IMR-90 (cell line): ENCODE measurements at regions not wholly inside any gene's neighbourhood (a gene's known extent, or its start where the extent isn't known, plus 50 kb on each side); places are given as distances from the start of the nearest gene placed in this dataset.

Source experiments
- ATAC-seq: fragments of 200-7000 bp; cut with Tn5 transposase; 2 replicates; pipeline ENCODE4 v1.9.1; 2020; ENCODE audit warnings: low read depth, mild to moderate bottlenecking, moderate library complexity
- BruUV-seq: library from RNA; stranded (reverse); fragments of 400-500 nt; replicated peaks from 2 replicates; lab custom pipeline; 2021; lab: Mats Ljungman, UMichigan
- CTCF ChIA-PET: fragments of 300-600 bp; formaldehyde crosslinking; extraction: SDS; loops from one replicate; lab custom pipeline; 2021; ENCODE audit warnings: antibody characterized with exemption; lab: Yijun Ruan, JAX
- POLR2A ChIA-PET: fragments of 300-600 bp; sonication (Branson Sonifier 250); formaldehyde crosslinking; loops from one replicate; lab custom pipeline; 2022; ENCODE audit warnings: antibody characterized with exemption; ENCODE audit not compliant: unreplicated experiment; lab: Charles Lee
- DNase-seq: peaks from one replicate; pipeline ENCODE4 v3.0.0; 2013
- H2AFZ ChIP-seq: replicated peaks from 2 replicates; pipeline ENCODE3; 2013; ENCODE audit warnings: low read length, mild to moderate bottlenecking; ENCODE audit not compliant: poor library complexity
- H2AK5ac ChIP-seq: 2 replicates; pipeline ENCODE4 v1.6.1; 2013; ENCODE audit warnings: low read depth, low read length, inconsistent platforms
- H2AK9ac ChIP-seq: replicated peaks from 2 replicates; pipeline ENCODE3; 2013; ENCODE audit warnings: mild to moderate bottlenecking, low read depth, low read length, moderate library complexity; ENCODE audit not compliant: poor library complexity
- H2BK120ac ChIP-seq: 2 replicates; pipeline ENCODE4 v1.6.1; 2013; ENCODE audit warnings: low read depth, low read length, inconsistent platforms
- H2BK15ac ChIP-seq: 3 replicates; pipeline ENCODE4 v1.6.1; 2013; ENCODE audit warnings: low read depth, low read length, inconsistent platforms
- H2BK20ac ChIP-seq: 2 replicates; pipeline ENCODE4 v1.6.1; 2013; ENCODE audit warnings: low read depth, mild to moderate bottlenecking, inconsistent platforms, low read length, moderate library complexity
- H2BK5ac ChIP-seq: 2 replicates; pipeline ENCODE4 v1.6.1; 2013; ENCODE audit warnings: mild to moderate bottlenecking, low read depth, low read length, inconsistent platforms; ENCODE audit not compliant: poor library complexity, severe bottlenecking
- H3K14ac ChIP-seq: replicated peaks from 2 replicates; pipeline ENCODE4 v1.6.1; 2013; ENCODE audit warnings: low read depth, low read length, inconsistent platforms
- H3K18ac ChIP-seq: 2 replicates; pipeline ENCODE4 v1.6.1; 2013; ENCODE audit warnings: low read depth, low read length, control low read depth
- H3K23ac ChIP-seq: 2 replicates; pipeline ENCODE4 v1.6.1; 2013; ENCODE audit warnings: low read depth, low read length, inconsistent platforms
- H3K27ac ChIP-seq: 2 replicates; pipeline ENCODE4 v1.5.1; 2013; ENCODE audit warnings: mild to moderate bottlenecking, control low read depth, low read length; ENCODE audit not compliant: insufficient read depth
- H3K27me3 ChIP-seq: 2 replicates; pipeline ENCODE4 v1.6.1; 2013; ENCODE audit warnings: low read length; ENCODE audit not compliant: control insufficient read depth, insufficient read depth
- H3K36me3 ChIP-seq: 2 replicates; pipeline ENCODE4 v1.6.1; 2013; ENCODE audit warnings: low read length, mixed read lengths; ENCODE audit not compliant: control insufficient read depth, insufficient read depth
- H3K4ac ChIP-seq: 2 replicates; pipeline ENCODE4 v1.6.1; 2013; ENCODE audit warnings: low read depth, low read length, inconsistent platforms
- H3K4me1 ChIP-seq: 2 replicates; pipeline ENCODE4 v1.6.1; 2013; ENCODE audit warnings: low read length, mixed read lengths; ENCODE audit not compliant: control insufficient read depth, insufficient read depth
- H3K4me2 ChIP-seq: 2 replicates; pipeline ENCODE4 v1.6.1; 2013; ENCODE audit warnings: low read depth, mild to moderate bottlenecking, control low read depth, low read length, moderate library complexity
- H3K4me3 ChIP-seq: 2 replicates; pipeline ENCODE4 v1.5.1; 2013; ENCODE audit warnings: low read depth, mild to moderate bottlenecking, control low read depth, low read length, moderate library complexity; ENCODE audit not compliant: insufficient read depth
- H3K56ac ChIP-seq: 2 replicates; pipeline ENCODE4 v1.6.1; 2013; ENCODE audit warnings: low read length, inconsistent platforms; ENCODE audit not compliant: insufficient read depth; ENCODE audit errors: extremely low read depth
- H3K79me1 ChIP-seq, 2 experiments: 2 replicates each; pipeline ENCODE4 v1.6.1; 2013; ENCODE audit warnings: low read length in 2 of 2, inconsistent platforms in 1 of 2, low read depth in 1 of 2
- H3K9ac ChIP-seq: 2 replicates; pipeline ENCODE4 v1.6.1; 2013; ENCODE audit warnings: low read depth, low read length, control low read depth
- H3K9me1 ChIP-seq: 2 replicates; pipeline ENCODE4 v1.6.1; 2013; ENCODE audit warnings: low read length, inconsistent platforms; ENCODE audit not compliant: insufficient read depth
- H3K9me3 ChIP-seq: 2 replicates; pipeline ENCODE4 v1.6.1; 2013; ENCODE audit warnings: low read length; ENCODE audit not compliant: control insufficient read depth, insufficient read depth
- H4K20me1 ChIP-seq: 2 replicates; pipeline ENCODE4 v1.6.1; 2013; ENCODE audit warnings: low read length, inconsistent platforms; ENCODE audit not compliant: insufficient read depth
- H4K5ac ChIP-seq: 2 replicates; pipeline ENCODE4 v1.6.1; 2013; ENCODE audit warnings: mild to moderate bottlenecking, low read depth, low read length, control low read depth
- H4K8ac ChIP-seq, 2 experiments: 2 replicates each; pipeline ENCODE4 v1.6.1; 2013; ENCODE audit warnings: low read depth in 2 of 2, low read length in 2 of 2, control low read depth in 1 of 2, inconsistent platforms in 1 of 2
- H4K91ac ChIP-seq: 2 replicates; pipeline ENCODE4 v1.6.1; 2013; ENCODE audit warnings: low read depth, low read length, inconsistent platforms; ENCODE audit not compliant: insufficient read depth
- CEBPB ChIP-seq: IDR thresholded peaks from 2 replicates; pipeline ENCODE4 v1.6.1; 2012; ENCODE audit warnings: low read depth, low read length, improper control_type of control experiment
- CHD1 ChIP-seq: IDR thresholded peaks from 2 replicates; pipeline ENCODE4 v1.6.1; 2012; ENCODE audit warnings: low read depth, low read length, improper control_type of control experiment
- MAFK ChIP-seq: IDR thresholded peaks from 2 replicates; pipeline ENCODE4 v1.6.1; 2012; ENCODE audit warnings: low read depth, low read length, improper control_type of control experiment
- MAZ ChIP-seq: IDR thresholded peaks from 2 replicates; pipeline ENCODE4 v1.6.1; 2012; ENCODE audit warnings: low read depth, mild to moderate bottlenecking, low read length, improper control_type of control experiment, moderate library complexity, borderline replicate concordance
- MXI1 ChIP-seq: IDR thresholded peaks from 2 replicates; pipeline ENCODE4 v1.6.1; 2012; ENCODE audit warnings: low read depth, mild to moderate bottlenecking, low read length, moderate library complexity, borderline replicate concordance
- POLR2A ChIP-seq: IDR thresholded peaks from 2 replicates; pipeline ENCODE4 v1.6.1; 2012; ENCODE audit warnings: mild to moderate bottlenecking, low read depth, low read length
- RAD21 ChIP-seq: IDR thresholded peaks from 2 replicates; pipeline ENCODE4 v1.6.1; 2012; ENCODE audit warnings: low read length, improper control_type of control experiment
- RFX5 ChIP-seq: IDR thresholded peaks from 2 replicates; pipeline ENCODE4 v1.8.0; 2012; ENCODE audit warnings: low read depth, mild to moderate bottlenecking, low read length, moderate library complexity
- SMC3 ChIP-seq: fragments of 150-350 bp; IDR thresholded peaks from 2 replicates; pipeline ENCODE4 v1.6.1; 2016; ENCODE audit warnings: low read depth, mild to moderate bottlenecking, antibody characterized with exemption, low read length, moderate library complexity
- WGBS, 2 experiments: methylation state at CpG; one replicate each; pipeline versions ENCODE4 v1.1.5 to v1.1.7; 2013; ENCODE audit warnings: missing lambda C conversion rate in 2 of 2; ENCODE audit not compliant: insufficient read length in 1 of 2; ENCODE audit errors: extremely low coverage in 2 of 2; 5-methylcytosine and 5-hydroxymethylcytosine counted together
- dilution Hi-C: fragments of 300-500 bp; cut with HindIII; formaldehyde crosslinking; loops from one replicate; pipeline ENCODE4 v1.14.3; 2018; ENCODE audit warnings: low sequenced_read_pairs; ENCODE audit not compliant: unreplicated experiment
- in situ Hi-C: fragments of 300-500 bp; cut with MboI; formaldehyde crosslinking; loops from 3 replicates; pipeline ENCODE4 v1.14.3; 2019; ENCODE audit warnings: low sequenced_read_pairs, inconsistent platforms, mixed read lengths
- intact Hi-C: fragments of 100-400 bp; cut with micrococcal nuclease; formaldehyde crosslinking; loops from 2 replicates; pipeline ENCODE4 v1.10.0; 2022
- TF ChIP-seq, protein P1 (sequence below): fragments of 150-350 bp; IDR thresholded peaks from 2 replicates; pipeline ENCODE4 v1.6.1; 2016; ENCODE audit warnings: low read depth, mild to moderate bottlenecking, low read length, moderate library complexity, borderline replicate concordance

DNA sequence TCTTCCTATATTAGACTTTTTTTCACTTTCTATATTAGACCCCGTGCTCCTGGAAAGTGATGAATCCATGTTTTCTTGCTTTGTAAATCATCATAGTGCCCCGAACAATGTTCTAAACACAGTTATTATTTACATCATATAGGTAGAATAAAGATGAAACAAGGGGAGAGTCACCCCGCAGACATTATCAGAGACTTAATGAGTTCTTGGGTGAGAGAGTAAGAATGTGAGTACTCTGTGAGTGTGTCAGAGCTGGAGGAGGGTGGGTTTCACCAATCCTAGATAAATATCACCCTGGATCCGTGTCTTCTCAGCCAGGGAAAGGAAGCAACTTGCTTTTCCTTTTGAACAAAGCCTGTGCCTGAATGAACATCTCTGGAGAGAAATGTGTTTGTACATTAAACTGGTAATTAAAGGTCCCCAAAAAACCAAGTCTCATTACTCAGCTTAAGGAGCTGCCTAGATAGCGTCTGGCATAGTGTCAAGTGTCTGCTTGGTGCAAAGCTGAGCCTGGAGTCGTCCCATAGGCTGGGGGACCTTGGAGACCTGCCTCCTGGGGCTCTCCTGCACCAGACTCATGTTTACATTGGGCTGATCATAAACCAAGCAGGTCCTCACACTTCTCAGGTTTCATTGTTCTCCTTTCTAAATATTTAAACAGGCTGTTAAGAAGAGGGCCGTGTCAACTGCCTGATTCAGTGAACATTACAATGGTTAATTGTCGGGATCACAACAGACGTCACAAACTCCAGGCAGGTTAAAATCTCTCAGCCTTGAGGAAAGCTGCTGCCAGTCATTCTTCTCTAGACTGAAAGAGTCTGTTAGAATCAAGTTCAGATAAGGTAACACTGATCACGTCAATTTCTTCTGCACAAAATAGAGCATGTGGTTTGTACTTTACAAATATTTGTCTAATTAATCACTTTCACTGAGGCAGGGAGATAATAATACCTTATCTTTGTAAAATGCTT lies 179.7 kb upstream of the MYLIP start (continued):
- no peak for TF ChIP-seq MXI1

DNA sequence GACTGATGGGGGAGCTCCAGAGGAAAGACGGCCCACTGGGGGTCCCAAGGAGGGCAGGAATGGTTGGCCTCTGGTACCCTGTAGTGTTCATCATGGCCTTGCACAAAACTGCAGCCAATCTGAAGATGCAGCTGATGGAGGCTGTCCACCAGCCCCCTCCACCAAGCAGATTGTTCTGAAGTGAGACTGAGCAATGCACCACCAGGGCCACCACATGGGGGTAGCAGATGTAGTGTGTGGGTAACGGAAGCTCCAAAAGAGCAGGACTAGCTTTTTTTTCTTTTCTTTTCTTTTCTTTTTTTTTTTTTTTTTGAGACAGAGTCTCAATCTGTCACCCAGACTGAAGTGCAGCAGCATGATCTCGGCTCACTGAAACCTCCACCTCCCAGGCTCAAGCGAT lies 181.0 kb upstream of the MYLIP start:
- no peak overlapping the region for H3K9ac ChIP-seq
- no peaks in the 10 kb centered on the region for H3K9me1 ChIP-seq
- no peak overlapping the region for H3K4ac ChIP-seq
- TF ChIP-seq, protein P1, sequence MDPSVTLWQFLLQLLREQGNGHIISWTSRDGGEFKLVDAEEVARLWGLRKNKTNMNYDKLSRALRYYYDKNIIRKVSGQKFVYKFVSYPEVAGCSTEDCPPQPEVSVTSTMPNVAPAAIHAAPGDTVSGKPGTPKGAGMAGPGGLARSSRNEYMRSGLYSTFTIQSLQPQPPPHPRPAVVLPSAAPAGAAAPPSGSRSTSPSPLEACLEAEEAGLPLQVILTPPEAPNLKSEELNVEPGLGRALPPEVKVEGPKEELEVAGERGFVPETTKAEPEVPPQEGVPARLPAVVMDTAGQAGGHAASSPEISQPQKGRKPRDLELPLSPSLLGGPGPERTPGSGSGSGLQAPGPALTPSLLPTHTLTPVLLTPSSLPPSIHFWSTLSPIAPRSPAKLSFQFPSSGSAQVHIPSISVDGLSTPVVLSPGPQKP: no peak
- no peak for TF ChIP-seq MXI1
- no peak for TF ChIP-seq SMC3
- TF ChIP-seq RFX5: no peak
- TF ChIP-seq CHD1: no peak
- TF ChIP-seq RAD21: no peak
- no peak for TF ChIP-seq POLR2A
- TF ChIP-seq MAFK: no peak
- no peak for TF ChIP-seq CEBPB
- no peak for TF ChIP-seq MAZ
- H2BK5ac ChIP-seq: no peak overlapping the region
- H2BK20ac ChIP-seq: no peak overlapping the region
- no peak overlapping the region for H3K23ac ChIP-seq
- no peak overlapping the region for H3K27ac ChIP-seq
- in situ Hi-C loops (no loop called here), intact Hi-C loops (no loop called here), dilution Hi-C loops (no loop called here)
- CTCF ChIA-PET: no interaction called here
- H4K91ac ChIP-seq: no peak overlapping the region
- H3K4me2 ChIP-seq: no peak overlapping the region
- H2BK120ac ChIP-seq: no peak overlapping the region
- H3K36me3 ChIP-seq: no peaks in the 10 kb centered on the region
- H3K9me3 ChIP-seq: no peaks in the 10 kb centered on the region
- H4K8ac ChIP-seq: no peak overlapping the region
- H2AFZ ChIP-seq: no peak overlapping the region
- DNase-seq (no peak), ATAC-seq (no peak)
- no peak overlapping the region for H2AK9ac ChIP-seq
- POLR2A ChIA-PET: interaction anchor here (0.5 kb wide), 1 partner anchor 63 kb away, joined by 3 read pairs; no protein-coding TSS in a partner anchor
- H3K4me3 ChIP-seq: no peak overlapping the region
- H2AK5ac ChIP-seq: no peak overlapping the region
- no peak overlapping the region for H2BK15ac ChIP-seq
- no peaks in the 10 kb centered on the region for H4K20me1 ChIP-seq
- no peak overlapping the region for H3K18ac ChIP-seq
- BruUV-seq: no TSS peak
- whole genome bisulfite sequencing, 2 experiments: no CpG with 5 or more reads among the region's 4 CpGs
- no peak overlapping the region for H3K56ac ChIP-seq
- H3K14ac ChIP-seq: no peak overlapping the region
- H4K5ac ChIP-seq: no peak overlapping the region
- H3K79me1 ChIP-seq: no peaks in the 10 kb centered on the region
- H3K27me3 ChIP-seq: peaks cover 3% of the 10 kb centered on the region; the same call in 1 of the 2 replicates
- H3K4me1 ChIP-seq: no peaks in the 10 kb centered on the region
